GM12865 (cell line): ENCODE measurements at regions not wholly inside any gene's neighbourhood (a gene's known extent, or its start where the extent isn't known, plus 50 kb on each side); places are given as distances from the start of the nearest gene placed in this dataset.

Experiments
- DNase-seq: peaks from one replicate; pipeline ENCODE4 v3.0.0; 2010; ENCODE audit warnings: low read depth
- H3K4me3 ChIP-seq: 2 replicates; pipeline ENCODE4 v1.5.1; 2011; ENCODE audit warnings: mild to moderate bottlenecking, low read depth, low read length, control low read depth
- TF ChIP-seq, protein P1 (sequence below): IDR thresholded peaks from 2 replicates; pipeline ENCODE4 v1.5.1; 2011; ENCODE audit warnings: low read length, control low read depth, low read depth, inconsistent platforms; ENCODE audit not compliant: insufficient read depth; ENCODE audit errors: missing control alignments

DNA sequence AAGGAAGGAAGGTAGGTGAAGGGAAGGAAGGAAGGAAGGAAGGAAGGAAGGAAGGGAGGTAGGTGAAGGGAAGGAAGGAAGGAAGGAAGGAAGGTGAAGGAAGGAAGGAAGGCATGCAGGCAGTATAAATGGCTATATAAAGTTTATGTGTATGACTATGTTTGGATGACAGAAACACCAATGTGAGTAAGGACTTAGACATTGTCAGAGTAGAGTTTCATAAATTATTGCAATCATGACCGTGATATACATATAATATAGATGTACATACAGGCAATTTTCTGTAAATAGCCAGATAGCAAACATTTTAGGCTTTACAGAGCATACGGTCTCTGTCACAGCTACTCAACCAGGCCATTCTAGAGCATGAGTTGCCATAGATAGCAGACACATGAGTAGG lies 133.8 kb upstream of the AKR1E2 start:
- TF ChIP-seq, protein P1, sequence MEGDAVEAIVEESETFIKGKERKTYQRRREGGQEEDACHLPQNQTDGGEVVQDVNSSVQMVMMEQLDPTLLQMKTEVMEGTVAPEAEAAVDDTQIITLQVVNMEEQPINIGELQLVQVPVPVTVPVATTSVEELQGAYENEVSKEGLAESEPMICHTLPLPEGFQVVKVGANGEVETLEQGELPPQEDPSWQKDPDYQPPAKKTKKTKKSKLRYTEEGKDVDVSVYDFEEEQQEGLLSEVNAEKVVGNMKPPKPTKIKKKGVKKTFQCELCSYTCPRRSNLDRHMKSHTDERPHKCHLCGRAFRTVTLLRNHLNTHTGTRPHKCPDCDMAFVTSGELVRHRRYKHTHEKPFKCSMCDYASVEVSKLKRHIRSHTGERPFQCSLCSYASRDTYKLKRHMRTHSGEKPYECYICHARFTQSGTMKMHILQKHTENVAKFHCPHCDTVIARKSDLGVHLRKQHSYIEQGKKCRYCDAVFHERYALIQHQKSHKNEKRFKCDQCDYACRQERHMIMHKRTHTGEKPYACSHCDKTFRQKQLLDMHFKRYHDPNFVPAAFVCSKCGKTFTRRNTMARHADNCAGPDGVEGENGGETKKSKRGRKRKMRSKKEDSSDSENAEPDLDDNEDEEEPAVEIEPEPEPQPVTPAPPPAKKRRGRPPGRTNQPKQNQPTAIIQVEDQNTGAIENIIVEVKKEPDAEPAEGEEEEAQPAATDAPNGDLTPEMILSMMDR = no peak
- no peak for DNase-seq
- no peak overlapping the region for H3K4me3 ChIP-seq

DNA sequence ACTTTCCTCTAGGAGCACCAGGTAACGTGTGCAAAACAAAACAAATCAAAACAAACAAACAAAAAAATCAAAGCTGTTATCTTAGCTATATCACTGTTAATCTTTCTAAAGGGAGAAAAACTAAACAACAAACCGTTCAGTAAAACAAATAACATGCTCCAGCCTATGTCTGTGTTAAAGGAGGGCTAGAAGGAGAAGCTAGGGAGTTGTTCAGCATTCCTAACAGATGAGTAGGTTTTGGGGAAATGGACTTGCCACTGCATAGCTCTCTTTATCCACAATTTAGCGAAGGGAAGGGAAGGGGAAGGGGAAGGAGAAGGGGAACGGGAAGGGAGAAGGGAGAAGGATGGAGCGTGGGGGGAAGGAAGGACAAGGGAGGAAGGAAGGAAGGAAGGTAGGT lies 134.2 kb upstream of the AKR1E2 start:
- no peak for DNase-seq

DNA sequence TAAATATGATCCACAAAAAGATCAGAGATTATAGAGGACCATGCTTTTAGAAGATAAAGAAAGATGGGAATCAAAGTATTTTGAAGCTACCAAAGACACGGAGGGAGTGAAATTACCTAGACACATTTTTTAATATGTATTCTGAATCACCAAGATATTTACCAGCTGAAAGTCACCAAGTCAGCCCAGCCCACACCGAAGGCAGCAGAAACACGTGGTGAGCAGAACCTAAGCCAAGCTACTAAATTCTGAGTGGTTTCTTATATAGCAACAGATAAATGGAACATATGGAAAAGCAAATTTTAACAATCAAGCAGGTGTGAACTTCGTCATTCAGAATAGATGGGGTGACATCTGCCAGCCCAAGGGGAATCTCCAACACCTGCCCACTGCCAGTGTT lies 134.7 kb upstream of the AKR1E2 start:
- no peak for DNase-seq
- H3K4me3 ChIP-seq = no peak overlapping the region
- TF ChIP-seq, protein P1 = no peak

More for the DNA sequence above, 134.2 kb upstream of the AKR1E2 start:
- TF ChIP-seq, protein P1 = no peak
- no peak overlapping the region for H3K4me3 ChIP-seq

DNA sequence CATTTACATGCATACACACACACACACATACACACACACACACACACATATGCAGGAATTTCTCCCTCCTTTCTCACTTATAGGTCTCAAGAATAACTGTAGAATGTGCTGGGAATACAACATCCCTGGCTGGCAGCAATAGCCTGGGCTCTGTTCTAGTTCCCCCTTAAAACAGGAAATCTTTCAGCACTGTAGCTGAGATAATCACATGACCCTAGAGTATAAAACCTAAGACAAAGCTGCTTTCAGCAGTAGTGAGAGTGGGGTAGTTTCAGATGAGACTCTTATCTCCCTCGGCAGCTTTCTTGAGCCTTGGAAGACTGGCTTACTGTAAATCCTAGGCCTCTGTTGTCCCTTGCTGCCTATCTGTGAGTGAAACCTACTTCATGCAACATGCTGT lies 137.4 kb upstream of the AKR1E2 start:
- TF ChIP-seq, protein P1 = no peak
- no peak overlapping the region for H3K4me3 ChIP-seq
- DNase-seq = no peak

DNA sequence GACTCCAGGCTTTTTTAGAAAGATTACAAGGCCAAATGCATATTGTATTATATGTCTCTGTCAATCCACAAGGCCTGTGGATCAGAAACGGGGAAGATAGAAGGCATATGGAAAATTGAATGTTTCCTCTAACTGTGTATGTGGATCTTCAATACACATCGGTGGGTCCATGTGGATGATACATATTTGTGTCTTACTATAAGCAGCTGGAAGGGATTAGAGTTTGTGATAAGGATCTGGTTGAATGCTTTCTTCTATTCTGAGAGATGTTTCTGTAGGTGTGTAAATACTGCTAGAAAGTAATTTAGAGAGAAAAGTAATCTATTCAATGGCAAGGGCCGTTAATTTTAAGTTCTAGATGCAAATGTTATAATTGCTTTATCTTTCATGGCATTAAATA lies 137.8 kb upstream of the AKR1E2 start:
- TF ChIP-seq, protein P1 = no peak
- no peak for DNase-seq
- H3K4me3 ChIP-seq = no peak overlapping the region

DNA sequence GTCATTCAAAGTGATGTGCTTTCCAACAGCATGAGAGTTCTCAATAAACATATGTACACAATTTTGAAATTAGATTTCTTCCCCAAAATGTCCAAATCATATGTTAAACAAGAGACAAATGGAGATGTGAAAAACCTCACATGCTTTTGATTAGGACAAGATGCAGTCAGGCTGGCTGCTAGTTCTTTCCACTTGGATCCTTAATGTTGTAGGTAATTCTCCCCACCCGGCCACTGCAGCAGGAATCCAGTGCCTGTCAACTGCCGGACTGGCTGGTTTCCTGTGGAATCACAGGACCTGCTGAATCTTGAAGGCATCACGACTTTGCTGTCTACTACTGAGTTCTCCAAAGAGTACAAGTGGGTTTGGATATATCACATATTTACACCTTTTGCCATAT lies 138.6 kb upstream of the AKR1E2 start:
- TF ChIP-seq, protein P1 = no peak
- no peak for DNase-seq
- H3K4me3 ChIP-seq = no peak overlapping the region

DNA sequence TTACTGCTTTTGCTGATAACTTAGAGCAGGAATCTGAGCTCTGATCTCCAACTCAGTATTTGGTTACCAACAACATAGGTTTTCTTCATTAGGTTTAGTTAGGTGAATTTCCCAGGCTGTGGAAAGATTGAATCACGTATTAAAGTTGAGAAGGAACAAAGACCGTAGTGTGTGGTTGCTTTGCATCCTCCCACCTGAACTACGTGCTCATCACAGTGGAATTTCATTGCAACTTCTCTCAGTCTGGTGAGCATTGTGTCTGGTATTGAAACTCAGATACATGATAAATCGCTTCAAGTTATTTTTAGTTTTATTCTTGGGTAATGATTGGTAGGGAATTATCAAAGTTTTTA lies 139.4 kb upstream of the AKR1E2 start:
- H3K4me3 ChIP-seq = no peak overlapping the region
- TF ChIP-seq, protein P1 = no peak
- DNase-seq = no peak
